HEK293T (cell line): ENCODE measurements at regions not wholly inside any gene's neighbourhood (a gene's known extent, or its start where the extent isn't known, plus 50 kb on each side); places are given as distances from the start of the nearest gene placed in this dataset.

ENCODE experiments used
- CTCF ChIA-PET: fragments of 350-600 bp; formaldehyde crosslinking; extraction: SDS; loops from one replicate; lab custom pipeline; 2021; ENCODE audit warnings: antibody characterized with exemption, inconsistent platforms; lab: Yijun Ruan, JAX
- POLR2A ChIA-PET: fragments of 350-600 bp; formaldehyde crosslinking; extraction: SDS; loops from one replicate; lab custom pipeline; 2020; ENCODE audit warnings: antibody characterized with exemption, inconsistent platforms; lab: Yijun Ruan, JAX
- DNase-seq: peaks from one replicate; pipeline ENCODE4 v3.0.0; 2012; ENCODE audit warnings: mixed read lengths; ENCODE audit errors: extremely low spot score
- ARNT ChIP-seq: fragments of 450-650 bp; IDR thresholded peaks from 2 replicates; pipeline ENCODE4 v1.6.1; 2017; ENCODE audit warnings: mild to moderate bottlenecking
- BHLHE40 ChIP-seq: fragments of 450-650 bp; IDR thresholded peaks from 2 replicates; pipeline ENCODE4 v1.6.1; 2016; ENCODE audit warnings: mild to moderate bottlenecking, moderate library complexity, borderline replicate concordance
- CTBP1 ChIP-seq: fragments of 450-650 bp; IDR thresholded peaks from 2 replicates; pipeline ENCODE4 v1.6.1; 2016; ENCODE audit warnings: borderline replicate concordance
- ELF4 ChIP-seq: fragments of 450-650 bp; IDR thresholded peaks from 2 replicates; pipeline ENCODE4 v1.6.1; 2017; ENCODE audit warnings: antibody characterized with exemption
- FOXA1 ChIP-seq: fragments of 450-650 bp; IDR thresholded peaks from 2 replicates; pipeline ENCODE4 v1.6.1; 2016; ENCODE audit warnings: mild to moderate bottlenecking
- FOXK2 ChIP-seq: fragments of 450-650 bp; IDR thresholded peaks from 2 replicates; pipeline ENCODE4 v1.6.1; 2016; ENCODE audit warnings: mild to moderate bottlenecking
- FOXM1 ChIP-seq: fragments of 450-650 bp; IDR thresholded peaks from 2 replicates; pipeline ENCODE4 v1.6.1; 2017; ENCODE audit warnings: mild to moderate bottlenecking, borderline replicate concordance
- HDGF ChIP-seq: fragments of 450-650 bp; IDR thresholded peaks from 2 replicates; pipeline ENCODE4 v1.6.1; 2017; ENCODE audit warnings: antibody characterized with exemption, borderline replicate concordance
- L3MBTL2 ChIP-seq: fragments of 450-650 bp; conservative IDR thresholded peaks from 2 replicates; pipeline ENCODE4 v1.6.1; 2016; ENCODE audit warnings: mild to moderate bottlenecking
- LEF1 ChIP-seq: fragments of 450-650 bp; IDR thresholded peaks from 2 replicates; pipeline ENCODE4 v1.6.1; 2017; ENCODE audit warnings: mild to moderate bottlenecking, borderline replicate concordance
- NFRKB ChIP-seq: fragments of 450-650 bp; IDR thresholded peaks from 2 replicates; pipeline ENCODE4 v1.6.1; 2016; ENCODE audit warnings: mild to moderate bottlenecking, moderate library complexity
- PKNOX1 ChIP-seq: fragments of 450-650 bp; IDR thresholded peaks from 2 replicates; pipeline ENCODE4 v1.6.1; 2016
- SP1 ChIP-seq: fragments of 450-650 bp; IDR thresholded peaks from 2 replicates; pipeline ENCODE4 v1.6.1; 2017
- SUZ12 ChIP-seq: fragments of 450-650 bp; IDR thresholded peaks from 2 replicates; pipeline ENCODE4 v1.6.1; 2016; ENCODE audit warnings: mild to moderate bottlenecking
- TARDBP ChIP-seq: fragments of 450-650 bp; IDR thresholded peaks from 2 replicates; pipeline ENCODE4 v1.6.1; 2016
- ZNF384 ChIP-seq: fragments of 450-650 bp; IDR thresholded peaks from 2 replicates; pipeline ENCODE4 v1.6.1; 2016

- no peak for DNase-seq
- ChIA-PET CTCF (no interaction called here), POLR2A (no interaction called here)
- TF ChIP-seq BHLHE40 (no peak), L3MBTL2 (no peak), CTBP1 (no peak), PKNOX1 (no peak), SP1 (no peak), NFRKB (no peak), HDGF (no peak), ZNF384 (no peak), FOXM1 (no peak), ARNT (no peak), ELF4 (no peak), FOXK2 (no peak)
Observed at GRCh38 chr2:239791526-239792404, 233.4 kb downstream of the NDUFA10 start.

- no peak for TF ChIP-seq PKNOX1
- TF ChIP-seq FOXK2: no peak
- no peak for TF ChIP-seq ELF4
Observed at GRCh38 chr2:239790721-239791120, 234.4 kb downstream of the NDUFA10 start.

GRCh38 chr2:239790313-239790712, 234.8 kb downstream of the NDUFA10 start:
- no peak for DNase-seq
- CTCF ChIA-PET: interaction anchor here (0.5 kb wide), 1 partner anchor 20 kb away, joined by 3 read pairs; no protein-coding TSS in a partner anchor
- TF ChIP-seq BHLHE40: no peak
- TF ChIP-seq LEF1: no peak
- no peak for TF ChIP-seq CTBP1
- TF ChIP-seq FOXM1: no peak
- TF ChIP-seq TARDBP: no peak
- TF ChIP-seq FOXK2: no peak
- TF ChIP-seq ELF4: no peak
- TF ChIP-seq HDGF: no peak
- TF ChIP-seq FOXA1: no peak
- TF ChIP-seq L3MBTL2: no peak
- TF ChIP-seq SUZ12: no peak
- no peak for TF ChIP-seq PKNOX1
- no peak for TF ChIP-seq ARNT
- no peak for TF ChIP-seq NFRKB
- POLR2A ChIA-PET: no interaction called here

More at GRCh38 chr2:239790721-239791120, 234.4 kb downstream of the NDUFA10 start:
- no peak for DNase-seq
- ChIA-PET CTCF (no interaction called here), POLR2A (no interaction called here)

GRCh38 chr2:239789711-239790110, 235.4 kb downstream of the NDUFA10 start:
- no peak for DNase-seq
- TF ChIP-seq FOXK2 (no peak), FOXM1 (no peak), SUZ12 (no peak), NFRKB (no peak), HDGF (no peak), LEF1 (no peak), PKNOX1 (no peak), L3MBTL2 (no peak), FOXA1 (no peak), ZNF384 (no peak)
- ChIA-PET CTCF (interaction anchor here (0.5 kb wide), 1 partner anchor 21 kb away, joined by 3 read pairs; no protein-coding TSS in a partner anchor), POLR2A (no interaction called here)

- ChIA-PET POLR2A (no interaction called here), CTCF (no interaction called here)
- TF ChIP-seq L3MBTL2: no peak
- TF ChIP-seq LEF1: no peak
- TF ChIP-seq FOXM1: no peak
- DNase-seq: no peak
Observed at GRCh38 chr2:239788576-239789098, 236.5 kb downstream of the NDUFA10 start.

GRCh38 chr2:239787538-239788050, 237.5 kb downstream of the NDUFA10 start:
- CTCF ChIA-PET: no interaction called here
- POLR2A ChIA-PET: no interaction called here
- TF ChIP-seq FOXM1 (no peak), FOXA1 (no peak), ARNT (no peak)
- DNase-seq: no peak
